ENCODE measurements at regions not wholly inside any gene's neighbourhood (a gene's known extent, or its start where the extent isn't known, plus 50 kb on each side); places are given as distances from the start of the nearest gene placed in this dataset.

- Histone ChIP-seq H3K9me2 (ENCODE audit: insufficient read depth) (no peaks in the 10 kb centered on the region), H3K79me2 (ENCODE audit: insufficient read depth, low read length) (no peaks in the 10 kb centered on the region), H2AFZ (ENCODE audit: low read depth, low read length, poor library complexity, severe bottlenecking) (no peak overlapping the region), H3K36me3 (ENCODE audit: control insufficient read depth in 1 of 2, insufficient read depth in 2 of 2, low read length in 2 of 2) (no peaks in the 10 kb centered on the region), H3K4me2 (ENCODE audit: low read length) (no peak overlapping the region), H3K4me1 (ENCODE audit: control insufficient read depth in 1 of 2, insufficient read depth in 2 of 2, low read length in 2 of 2) (no peaks in the 10 kb centered on the region), H3K9ac (ENCODE audit: low read length) (no peak overlapping the region), H3K27me3 (ENCODE audit: insufficient read depth, low read length) (no peaks in the 10 kb centered on the region), H3K4me3 (replicated peaks in 1 of 2; ENCODE audit: low read depth in 1 of 2, low read length in 2 of 2) (no peak overlapping the region), H3K27ac (ENCODE audit: low read depth, low read length) (no peak overlapping the region), H3K9me3 (ENCODE audit: control insufficient read depth in 1 of 2, insufficient read depth in 1 of 2, low read depth in 1 of 2, low read length in 2 of 2) (peaks cover 5 to 25% of the 10 kb centered on the region in 2 experiments; a peak in 2 of 4 replicates), H4K20me1 (ENCODE audit: insufficient read depth) (no peaks in the 10 kb centered on the region)
- ChIA-PET RAD21 (ENCODE audit: low non-redundant PET in 1 of 2, low total read pairs in 2 of 2, uncharacterized antibody in 2 of 2, unreplicated experiment in 2 of 2) (no interaction called here), CTCF (no interaction called here), POLR2A (no interaction called here)
- no peak for ATAC-seq
- BruUV-seq (replicated peaks) = no TSS peak
- intact Hi-C loops (cut with micrococcal nuclease) = no loop called here
- no peak for TF ChIP-seq EGR1 (IDR thresholded peaks at IDR 0.05; ENCODE audit: low read depth)
- TF ChIP-seq ZBTB33 (IDR thresholded peaks at IDR 0.05; ENCODE audit: extremely low read depth, insufficient replicate concordance, low read length) = no peak
- no peak for TF ChIP-seq CTCF (IDR thresholded peaks at IDR 0.05 in 2 of 3, conservative IDR thresholded peaks at IDR 0.05 in 1 of 3; ENCODE audit: borderline replicate concordance in 1 of 3, insufficient read depth in 1 of 3, low read depth in 2 of 3, low read length in 2 of 3)
- TF ChIP-seq POLR2AphosphoS5 (IDR thresholded peaks at IDR 0.05; ENCODE audit: low read depth, low read length) = no peak
- no peak for TF ChIP-seq EZH2 (IDR thresholded peaks at IDR 0.05)
- TF ChIP-seq ATF3 (IDR thresholded peaks at IDR 0.05) = no peak
- no peak for TF ChIP-seq RAD21 (IDR thresholded peaks at IDR 0.05; ENCODE audit: low read depth)
- TF ChIP-seq CBX3 (IDR thresholded peaks at IDR 0.05; ENCODE audit: low read depth) = no peak
- TF ChIP-seq EZH2phosphoT487 (IDR thresholded peaks at IDR 0.05; ENCODE audit: borderline replicate concordance) = no peak
- no peak for TF ChIP-seq TCF7L2 (IDR thresholded peaks at IDR 0.05; ENCODE audit: borderline replicate concordance, extremely low read depth, insufficient read depth, insufficient read length)
- TF ChIP-seq FOSL1 (IDR thresholded peaks at IDR 0.05; ENCODE audit: low read depth) = no peak
- no peak for DNase-seq (ENCODE audit: low read depth, low spot score)
Measured at GRCh38 chr18:43420091-43420490, 142.8 kb upstream of the SYT4 start.

Data from HCT116 (cell line).